ENCODE measurements at regions not wholly inside any gene's neighbourhood (a gene's known extent, or its start where the extent isn't known, plus 50 kb on each side); places are given as distances from the start of the nearest gene placed in this dataset.

GRCh38 chr21:24418671-24419070, 1188.6 kb downstream of the MRPL39 start:
- no peak for DNase-seq (ENCODE audit: low spot score)
- H3K27ac ChIP-seq (ENCODE audit: poor library complexity, severe bottlenecking) = no peak overlapping the region
- H3K4me1 ChIP-seq (ENCODE audit: insufficient read depth, poor library complexity, severe bottlenecking) = no peaks in the 10 kb centered on the region
- H3K4me3 ChIP-seq (ENCODE audit: severe bottlenecking) = no peak overlapping the region
- ATAC-seq (ENCODE audit: low read depth) = no peak
- H3K27me3 ChIP-seq (ENCODE audit: insufficient read depth, poor library complexity, severe bottlenecking) = peaks cover 3% of the 10 kb centered on the region
- no peaks in the 10 kb centered on the region for H3K9me3 ChIP-seq (ENCODE audit: severe bottlenecking)
- H3K36me3 ChIP-seq (ENCODE audit: low read depth) = no peaks in the 10 kb centered on the region
- no peak for TF ChIP-seq CTCF (IDR thresholded peaks at IDR 0.05; ENCODE audit: poor library complexity, severe bottlenecking)

GRCh38 chr21:24411429-24411828, 1195.9 kb downstream of the MRPL39 start:
- Histone ChIP-seq H3K36me3 (ENCODE audit: low read depth) (no peaks in the 10 kb centered on the region), H3K4me1 (ENCODE audit: insufficient read depth, poor library complexity, severe bottlenecking) (no peaks in the 10 kb centered on the region), H3K4me3 (ENCODE audit: severe bottlenecking) (no peak overlapping the region), H3K9me3 (ENCODE audit: severe bottlenecking) (no peaks in the 10 kb centered on the region), H3K27me3 (ENCODE audit: insufficient read depth, poor library complexity, severe bottlenecking) (peaks cover 3% of the 10 kb centered on the region), H3K27ac (ENCODE audit: poor library complexity, severe bottlenecking) (no peak overlapping the region)
- DNase-seq (ENCODE audit: low spot score) (no peak), ATAC-seq (ENCODE audit: low read depth) (no peak)
- no peak for TF ChIP-seq CTCF (IDR thresholded peaks at IDR 0.05; ENCODE audit: poor library complexity, severe bottlenecking)

- H3K27ac ChIP-seq (ENCODE audit: poor library complexity, severe bottlenecking) = no peak overlapping the region
- DNase-seq (ENCODE audit: low spot score) (no peak), ATAC-seq (ENCODE audit: low read depth) (no peak)
- H3K9me3 ChIP-seq (ENCODE audit: severe bottlenecking) = no peaks in the 10 kb centered on the region
- no peaks in the 10 kb centered on the region for H3K36me3 ChIP-seq (ENCODE audit: low read depth)
- H3K4me1 ChIP-seq (ENCODE audit: insufficient read depth, poor library complexity, severe bottlenecking) = no peaks in the 10 kb centered on the region
- no peak overlapping the region for H3K4me3 ChIP-seq (ENCODE audit: severe bottlenecking)
- H3K27me3 ChIP-seq (ENCODE audit: insufficient read depth, poor library complexity, severe bottlenecking) = peaks cover 20% of the 10 kb centered on the region
- TF ChIP-seq CTCF (IDR thresholded peaks at IDR 0.05; ENCODE audit: poor library complexity, severe bottlenecking) = no peak
These were observed 1204.1 kb downstream of the MRPL39 start for GRCh38 chr21:24403221-24403620.

- ATAC-seq (ENCODE audit: low read depth) = no peak
- Histone ChIP-seq H3K27me3 (ENCODE audit: insufficient read depth, poor library complexity, severe bottlenecking) (peaks cover 15% of the 10 kb centered on the region), H3K27ac (ENCODE audit: poor library complexity, severe bottlenecking) (no peak overlapping the region), H3K4me3 (ENCODE audit: severe bottlenecking) (no peak overlapping the region), H3K9me3 (ENCODE audit: severe bottlenecking) (no peaks in the 10 kb centered on the region), H3K36me3 (ENCODE audit: low read depth) (no peaks in the 10 kb centered on the region), H3K4me1 (ENCODE audit: insufficient read depth, poor library complexity, severe bottlenecking) (no peaks in the 10 kb centered on the region)
- no peak for DNase-seq (ENCODE audit: low spot score)
- TF ChIP-seq CTCF (IDR thresholded peaks at IDR 0.05; ENCODE audit: poor library complexity, severe bottlenecking) = no peak
These were observed 1211.9 kb downstream of the MRPL39 start for GRCh38 chr21:24395320-24395923.

- H3K4me1 ChIP-seq (ENCODE audit: insufficient read depth, poor library complexity, severe bottlenecking) = no peaks in the 10 kb centered on the region
- no peaks in the 10 kb centered on the region for H3K9me3 ChIP-seq (ENCODE audit: severe bottlenecking)
- TF ChIP-seq CTCF (IDR thresholded peaks at IDR 0.05; ENCODE audit: poor library complexity, severe bottlenecking) = no peak
- no peak overlapping the region for H3K27ac ChIP-seq (ENCODE audit: poor library complexity, severe bottlenecking)
- H3K4me3 ChIP-seq (ENCODE audit: severe bottlenecking) = no peak overlapping the region
- H3K36me3 ChIP-seq (ENCODE audit: low read depth) = no peaks in the 10 kb centered on the region
- H3K27me3 ChIP-seq (ENCODE audit: insufficient read depth, poor library complexity, severe bottlenecking) = no peaks in the 10 kb centered on the region
- DNase-seq (ENCODE audit: low spot score) = no peak
- ATAC-seq (ENCODE audit: low read depth) = no peak
These were observed 1232.1 kb downstream of the MRPL39 start for GRCh38 chr21:24375201-24375600.

Data from RWPE2 (cell line).